Upper lobe of right lung (tissue), 1 donor: ENCODE measurements at regions not wholly inside any gene's neighbourhood (a gene's known extent, or its start where the extent isn't known, plus 50 kb on each side); places are given as distances from the start of the nearest gene placed in this dataset.

Experiments used
- ATAC-seq: fragments of 200-7000 bp; cut with Tn5 transposase; one replicate; pipeline ENCODE4 v1.9.1; 2020; ENCODE audit warnings: mild to moderate bottlenecking, moderate library complexity
- DNase-seq: peaks from one replicate; pipeline ENCODE4 v3.0.0-alpha.2; 2020
- H3K27ac ChIP-seq: fragments of 200-600 bp; one replicate; pipeline ENCODE4 v1.8.0; 2022
- H3K27me3 ChIP-seq: fragments of 200-600 bp; one replicate; pipeline ENCODE4 v1.8.0; 2022; ENCODE audit warnings: mild to moderate bottlenecking
- H3K36me3 ChIP-seq: fragments of 200-600 bp; one replicate; pipeline ENCODE4 v1.8.0; 2022
- H3K4me1 ChIP-seq: fragments of 200-600 bp; one replicate; pipeline ENCODE4 v1.8.0; 2022
- H3K4me3 ChIP-seq: fragments of 200-600 bp; one replicate; pipeline ENCODE4 v1.8.0; 2022; ENCODE audit warnings: mild to moderate bottlenecking
- H3K9me3 ChIP-seq: fragments of 200-600 bp; one replicate; pipeline ENCODE4 v1.8.0; 2022
- CTCF ChIP-seq: fragments of 200-600 bp; IDR thresholded peaks from one replicate; pipeline ENCODE4 v1.8.0; 2022; ENCODE audit warnings: antibody characterized with exemption
- intact Hi-C: fragments of 100-400 bp; cut with DNase I; formaldehyde crosslinking; loops from one replicate; pipeline ENCODE4 v1.11.0; 2022
- donor health status: DM: no; HTN: yes; CAD: no; lungs with severe emphysema.

GRCh38 chr14:65833267-65833880 is 420.8 kb downstream of the FUT8 start:
- TF ChIP-seq CTCF, result no peak
- Histone ChIP-seq H3K27ac (no peak overlapping the region), H3K27me3 (no peaks in the 10 kb centered on the region), H3K4me1 (no peaks in the 10 kb centered on the region), H3K9me3 (no peaks in the 10 kb centered on the region), H3K4me3 (no peak overlapping the region), H3K36me3 (no peaks in the 10 kb centered on the region)
- intact Hi-C loops, result no loop called here
- ATAC-seq (no peak), DNase-seq (no peak)

- DNase-seq (no peak), ATAC-seq (no peak)
- H3K4me3 ChIP-seq, result no peak overlapping the region
- no peaks in the 10 kb centered on the region for H3K36me3 ChIP-seq
- no peak overlapping the region for H3K27ac ChIP-seq
- intact Hi-C loops, result no loop called here
- no peaks in the 10 kb centered on the region for H3K9me3 ChIP-seq
- no peaks in the 10 kb centered on the region for H3K27me3 ChIP-seq
- TF ChIP-seq CTCF, result no peak
- no peaks in the 10 kb centered on the region for H3K4me1 ChIP-seq
These were observed 421.5 kb downstream of the FUT8 start for GRCh38 chr14:65834051-65834450.

GRCh38 chr14:65834812-65835211 is 422.3 kb downstream of the FUT8 start:
- no peak overlapping the region for H3K4me3 ChIP-seq
- no peak for TF ChIP-seq CTCF
- DNase-seq, result no peak
- H3K27ac ChIP-seq, result no peak overlapping the region
- no peak for ATAC-seq
- intact Hi-C loops, result no loop called here
- H3K9me3 ChIP-seq, result no peaks in the 10 kb centered on the region
- H3K36me3 ChIP-seq, result no peaks in the 10 kb centered on the region
- no peaks in the 10 kb centered on the region for H3K27me3 ChIP-seq
- H3K4me1 ChIP-seq, result peaks cover 3% of the 10 kb centered on the region

- intact Hi-C loops, result no loop called here
- Histone ChIP-seq H3K4me3 (no peak overlapping the region), H3K27ac (no peak overlapping the region), H3K4me1 (peaks cover 6% of the 10 kb centered on the region), H3K36me3 (no peaks in the 10 kb centered on the region), H3K27me3 (no peaks in the 10 kb centered on the region), H3K9me3 (no peaks in the 10 kb centered on the region)
- no peak for ATAC-seq
- TF ChIP-seq CTCF, result no peak
- DNase-seq, result no peak
These were observed 423.0 kb downstream of the FUT8 start for GRCh38 chr14:65835501-65835900.

GRCh38 chr14:65838565-65838964 is 426.0 kb downstream of the FUT8 start:
- H3K9me3 ChIP-seq, result no peaks in the 10 kb centered on the region
- intact Hi-C loops, result no loop called here
- no peak for ATAC-seq

More at GRCh38 chr14:65838565-65838964, 426.0 kb downstream of the FUT8 start:
- no peak for TF ChIP-seq CTCF
- peaks cover 12% of the 10 kb centered on the region for H3K4me1 ChIP-seq
- no peaks in the 10 kb centered on the region for H3K36me3 ChIP-seq
- no peak overlapping the region for H3K4me3 ChIP-seq
- no peaks in the 10 kb centered on the region for H3K27me3 ChIP-seq
- H3K27ac ChIP-seq, result no peak overlapping the region
- no peak for DNase-seq
